SU-DHL-6 (cell line): ENCODE measurements at regions not wholly inside any gene's neighbourhood (a gene's known extent, or its start where the extent isn't known, plus 50 kb on each side); places are given as distances from the start of the nearest gene placed in this dataset.

Experiments
- EZH2phosphoT487 ChIP-seq: fragments of 200-600 bp; sonication (generic), shearing (Covaris generic); conservative IDR thresholded peaks from 2 replicates; pipeline ENCODE4 v1.6.1; 2018; ENCODE audit warnings: mild to moderate bottlenecking, antibody characterized with exemption, low read length, moderate library complexity, mixed read lengths
- TF ChIP-seq, protein P1 (sequence below): fragments of 200-600 bp; sonication (generic); IDR thresholded peaks from one replicate; pipeline ENCODE4 v1.5.1; 2017; ENCODE audit warnings: antibody characterized with exemption, mild to moderate bottlenecking, low read length, moderate library complexity; ENCODE audit not compliant: insufficient read depth, poor library complexity, severe bottlenecking

DNA sequence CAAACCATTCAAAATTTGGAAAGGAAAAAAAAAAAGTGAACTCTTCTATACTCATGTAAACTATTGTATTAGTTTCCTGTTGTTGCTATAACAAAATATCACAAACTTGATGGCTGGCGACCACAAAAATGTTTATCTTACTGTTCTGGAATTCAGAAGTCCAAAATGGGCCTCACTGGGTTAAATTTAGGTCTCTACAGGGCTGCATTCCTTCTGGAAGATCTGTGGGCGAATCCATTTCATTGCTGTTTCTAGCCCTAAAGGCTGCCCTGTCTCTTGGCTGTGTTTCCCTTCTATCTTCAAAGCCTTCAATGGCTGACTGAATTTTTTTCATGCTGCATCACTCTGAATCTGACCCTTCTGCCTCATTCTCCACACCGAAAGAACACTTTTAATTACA lies 105.1 kb upstream of the NAV3 start:
- TF ChIP-seq, protein P1, sequence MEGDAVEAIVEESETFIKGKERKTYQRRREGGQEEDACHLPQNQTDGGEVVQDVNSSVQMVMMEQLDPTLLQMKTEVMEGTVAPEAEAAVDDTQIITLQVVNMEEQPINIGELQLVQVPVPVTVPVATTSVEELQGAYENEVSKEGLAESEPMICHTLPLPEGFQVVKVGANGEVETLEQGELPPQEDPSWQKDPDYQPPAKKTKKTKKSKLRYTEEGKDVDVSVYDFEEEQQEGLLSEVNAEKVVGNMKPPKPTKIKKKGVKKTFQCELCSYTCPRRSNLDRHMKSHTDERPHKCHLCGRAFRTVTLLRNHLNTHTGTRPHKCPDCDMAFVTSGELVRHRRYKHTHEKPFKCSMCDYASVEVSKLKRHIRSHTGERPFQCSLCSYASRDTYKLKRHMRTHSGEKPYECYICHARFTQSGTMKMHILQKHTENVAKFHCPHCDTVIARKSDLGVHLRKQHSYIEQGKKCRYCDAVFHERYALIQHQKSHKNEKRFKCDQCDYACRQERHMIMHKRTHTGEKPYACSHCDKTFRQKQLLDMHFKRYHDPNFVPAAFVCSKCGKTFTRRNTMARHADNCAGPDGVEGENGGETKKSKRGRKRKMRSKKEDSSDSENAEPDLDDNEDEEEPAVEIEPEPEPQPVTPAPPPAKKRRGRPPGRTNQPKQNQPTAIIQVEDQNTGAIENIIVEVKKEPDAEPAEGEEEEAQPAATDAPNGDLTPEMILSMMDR: no peak
- TF ChIP-seq EZH2phosphoT487: no peak
